HEK293T (cell line): ENCODE measurements at regions not wholly inside any gene's neighbourhood (a gene's known extent, or its start where the extent isn't known, plus 50 kb on each side); places are given as distances from the start of the nearest gene placed in this dataset.

Experiments
- CTCF ChIA-PET: fragments of 350-600 bp; formaldehyde crosslinking; extraction: SDS; loops from one replicate; lab custom pipeline; 2021; ENCODE audit warnings: antibody characterized with exemption, inconsistent platforms; lab: Yijun Ruan, JAX
- POLR2A ChIA-PET: fragments of 350-600 bp; formaldehyde crosslinking; extraction: SDS; loops from one replicate; lab custom pipeline; 2020; ENCODE audit warnings: antibody characterized with exemption, inconsistent platforms; lab: Yijun Ruan, JAX
- DNase-seq: peaks from one replicate; pipeline ENCODE4 v3.0.0; 2012; ENCODE audit warnings: mixed read lengths; ENCODE audit errors: extremely low spot score
- ARNT ChIP-seq: fragments of 450-650 bp; IDR thresholded peaks from 2 replicates; pipeline ENCODE4 v1.6.1; 2017; ENCODE audit warnings: mild to moderate bottlenecking
- BHLHE40 ChIP-seq: fragments of 450-650 bp; IDR thresholded peaks from 2 replicates; pipeline ENCODE4 v1.6.1; 2016; ENCODE audit warnings: mild to moderate bottlenecking, moderate library complexity, borderline replicate concordance
- CTBP1 ChIP-seq: fragments of 450-650 bp; IDR thresholded peaks from 2 replicates; pipeline ENCODE4 v1.6.1; 2016; ENCODE audit warnings: borderline replicate concordance
- ELF4 ChIP-seq: fragments of 450-650 bp; IDR thresholded peaks from 2 replicates; pipeline ENCODE4 v1.6.1; 2017; ENCODE audit warnings: antibody characterized with exemption
- FOXA1 ChIP-seq: fragments of 450-650 bp; IDR thresholded peaks from 2 replicates; pipeline ENCODE4 v1.6.1; 2016; ENCODE audit warnings: mild to moderate bottlenecking
- FOXK2 ChIP-seq: fragments of 450-650 bp; IDR thresholded peaks from 2 replicates; pipeline ENCODE4 v1.6.1; 2016; ENCODE audit warnings: mild to moderate bottlenecking
- FOXM1 ChIP-seq: fragments of 450-650 bp; IDR thresholded peaks from 2 replicates; pipeline ENCODE4 v1.6.1; 2017; ENCODE audit warnings: mild to moderate bottlenecking, borderline replicate concordance
- HDGF ChIP-seq: fragments of 450-650 bp; IDR thresholded peaks from 2 replicates; pipeline ENCODE4 v1.6.1; 2017; ENCODE audit warnings: antibody characterized with exemption, borderline replicate concordance
- L3MBTL2 ChIP-seq: fragments of 450-650 bp; conservative IDR thresholded peaks from 2 replicates; pipeline ENCODE4 v1.6.1; 2016; ENCODE audit warnings: mild to moderate bottlenecking
- LEF1 ChIP-seq: fragments of 450-650 bp; IDR thresholded peaks from 2 replicates; pipeline ENCODE4 v1.6.1; 2017; ENCODE audit warnings: mild to moderate bottlenecking, borderline replicate concordance
- NFRKB ChIP-seq: fragments of 450-650 bp; IDR thresholded peaks from 2 replicates; pipeline ENCODE4 v1.6.1; 2016; ENCODE audit warnings: mild to moderate bottlenecking, moderate library complexity
- SP1 ChIP-seq: fragments of 450-650 bp; IDR thresholded peaks from 2 replicates; pipeline ENCODE4 v1.6.1; 2017
- SUZ12 ChIP-seq: fragments of 450-650 bp; IDR thresholded peaks from 2 replicates; pipeline ENCODE4 v1.6.1; 2016; ENCODE audit warnings: mild to moderate bottlenecking
- TARDBP ChIP-seq: fragments of 450-650 bp; IDR thresholded peaks from 2 replicates; pipeline ENCODE4 v1.6.1; 2016
- ZNF384 ChIP-seq: fragments of 450-650 bp; IDR thresholded peaks from 2 replicates; pipeline ENCODE4 v1.6.1; 2016
- TF ChIP-seq, protein P1 (sequence below): fragments of 450-650 bp; IDR thresholded peaks from 2 replicates; pipeline ENCODE4 v1.6.1; 2016

DNA sequence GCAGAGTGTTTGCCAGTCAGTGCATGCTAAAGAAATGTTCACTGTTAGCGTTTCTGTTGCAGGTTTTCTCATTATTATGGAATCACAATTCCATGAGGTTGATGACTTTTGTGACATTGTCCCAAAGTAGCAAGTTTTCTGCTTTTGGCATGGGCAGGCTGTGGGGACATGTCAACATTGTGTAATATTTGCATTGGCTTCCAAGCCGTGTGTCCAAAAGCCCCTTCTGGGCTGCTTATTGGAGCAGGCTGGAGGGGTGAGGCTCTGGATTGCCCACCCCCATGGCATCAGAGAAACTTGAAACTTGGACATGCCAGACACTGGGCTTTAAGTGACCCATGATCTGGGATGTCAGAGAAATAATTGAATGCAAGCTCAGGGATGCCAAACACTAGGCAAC, 90.7 kb downstream of the RTL9 start:
- CTCF ChIA-PET: interaction anchor here (0.6 to 1.1 kb wide), 2 partner anchors 12 to 289 kb away, joined by 3 to 7 read pairs; no protein-coding TSS in a partner anchor
- no peak for DNase-seq
- POLR2A ChIA-PET: no interaction called here
- TF ChIP-seq TARDBP (no peak), FOXM1 (no peak), CTBP1 (no peak), SUZ12 (no peak), ELF4 (no peak), FOXK2 (no peak), ARNT (no peak), HDGF (no peak), NFRKB (no peak), SP1 (no peak), LEF1 (no peak), ZNF384 (no peak), L3MBTL2 (no peak), FOXA1 (no peak), BHLHE40 (no peak)
- TF ChIP-seq, protein P1, sequence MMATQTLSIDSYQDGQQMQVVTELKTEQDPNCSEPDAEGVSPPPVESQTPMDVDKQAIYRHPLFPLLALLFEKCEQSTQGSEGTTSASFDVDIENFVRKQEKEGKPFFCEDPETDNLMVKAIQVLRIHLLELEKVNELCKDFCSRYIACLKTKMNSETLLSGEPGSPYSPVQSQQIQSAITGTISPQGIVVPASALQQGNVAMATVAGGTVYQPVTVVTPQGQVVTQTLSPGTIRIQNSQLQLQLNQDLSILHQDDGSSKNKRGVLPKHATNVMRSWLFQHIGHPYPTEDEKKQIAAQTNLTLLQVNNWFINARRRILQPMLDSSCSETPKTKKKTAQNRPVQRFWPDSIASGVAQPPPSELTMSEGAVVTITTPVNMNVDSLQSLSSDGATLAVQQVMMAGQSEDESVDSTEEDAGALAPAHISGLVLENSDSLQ: no peak

DNA sequence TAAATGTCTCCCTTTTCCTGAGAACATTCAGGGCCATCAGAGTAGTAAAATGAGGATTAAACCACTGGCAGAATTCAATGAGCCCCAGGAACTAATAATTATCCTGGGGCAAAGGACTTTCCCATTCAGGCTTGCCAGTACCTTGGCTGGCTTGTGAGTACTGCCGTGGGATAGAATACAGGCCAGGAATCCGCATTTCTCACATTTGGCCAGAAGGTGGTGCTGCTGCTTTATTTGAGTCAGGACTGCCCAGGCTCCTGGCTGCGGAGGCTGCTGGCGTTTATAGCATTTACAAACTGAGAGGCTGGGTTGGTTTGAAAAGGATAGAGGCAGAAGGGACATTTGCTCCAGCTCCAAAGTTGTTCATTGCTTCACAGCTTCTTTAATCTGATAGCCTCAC, 91.4 kb downstream of the RTL9 start:
- CTCF ChIA-PET: interaction anchor here (0.6 kb wide), 2 partner anchors 26 to 290 kb away, joined by 3 to 7 read pairs; no protein-coding TSS in a partner anchor
- DNase-seq: peak; percentile 87
- POLR2A ChIA-PET: no interaction called here
- no peak for TF ChIP-seq FOXM1
- no peak for TF ChIP-seq SUZ12
- no peak for TF ChIP-seq FOXA1
- no peak for TF ChIP-seq NFRKB
- TF ChIP-seq FOXK2: no peak
- no peak for TF ChIP-seq CTBP1
- no peak for TF ChIP-seq ZNF384
- no peak for TF ChIP-seq ARNT
- TF ChIP-seq SP1: no peak
- TF ChIP-seq ELF4: no peak
- TF ChIP-seq HDGF: no peak

DNA sequence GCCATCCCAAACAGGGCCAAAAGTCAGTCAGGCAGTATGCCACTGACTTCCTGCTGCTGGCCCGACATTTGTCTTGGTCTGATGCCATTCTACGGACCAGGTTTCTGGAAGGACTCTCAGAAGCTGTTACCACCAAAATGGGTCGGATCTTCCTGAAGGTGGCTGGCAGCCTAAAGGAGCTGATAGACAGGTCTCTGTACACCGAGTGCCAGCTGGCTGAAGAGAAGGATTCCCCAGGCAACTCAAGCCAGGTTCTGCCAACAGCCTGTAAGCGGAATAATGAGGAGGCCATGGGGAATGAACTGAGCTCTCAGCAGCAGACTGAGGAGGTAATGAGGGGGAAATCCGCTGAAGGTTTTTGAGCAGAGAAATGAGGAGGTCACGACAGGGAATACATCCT, 95.7 kb downstream of the RTL9 start:
- DNase-seq: no peak
- CTCF ChIA-PET: no interaction called here
- POLR2A ChIA-PET: no interaction called here
- TF ChIP-seq TARDBP: no peak
- no peak for TF ChIP-seq HDGF
- no peak for TF ChIP-seq SUZ12
- TF ChIP-seq FOXM1: no peak
- TF ChIP-seq ELF4: no peak
- TF ChIP-seq SP1: no peak
- no peak for TF ChIP-seq FOXA1
- TF ChIP-seq NFRKB: no peak
- TF ChIP-seq BHLHE40: no peak
- no peak for TF ChIP-seq LEF1
- TF ChIP-seq FOXK2: no peak
- no peak for TF ChIP-seq L3MBTL2
- TF ChIP-seq, protein P1: no peak
- no peak for TF ChIP-seq CTBP1
- no peak for TF ChIP-seq ZNF384
- no peak for TF ChIP-seq ARNT

DNA sequence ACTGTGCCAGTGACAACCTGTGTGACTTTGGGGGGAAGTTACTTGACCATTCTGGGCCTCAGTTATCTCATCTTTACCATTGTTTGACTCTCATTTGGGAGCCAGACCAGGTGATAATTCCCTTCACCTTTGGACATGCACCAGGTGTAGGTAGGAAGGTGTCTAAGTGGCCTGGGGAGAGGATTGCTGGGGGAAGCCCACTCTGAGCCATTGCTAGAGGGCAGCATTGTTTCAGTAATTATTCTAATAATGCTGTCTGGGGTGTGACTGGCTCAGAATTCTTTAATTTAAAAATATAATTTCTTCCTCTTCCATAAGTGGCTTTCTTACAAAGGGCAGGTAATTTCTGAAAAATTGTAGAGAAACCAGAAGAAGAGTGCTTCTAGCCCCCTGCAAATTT, 104.3 kb downstream of the RTL9 start:
- no peak for DNase-seq
- ChIA-PET CTCF (no interaction called here), POLR2A (no interaction called here)
- TF ChIP-seq FOXK2: no peak
- TF ChIP-seq FOXM1: no peak
- TF ChIP-seq HDGF: no peak
- TF ChIP-seq BHLHE40: no peak
- TF ChIP-seq SUZ12: no peak

DNA sequence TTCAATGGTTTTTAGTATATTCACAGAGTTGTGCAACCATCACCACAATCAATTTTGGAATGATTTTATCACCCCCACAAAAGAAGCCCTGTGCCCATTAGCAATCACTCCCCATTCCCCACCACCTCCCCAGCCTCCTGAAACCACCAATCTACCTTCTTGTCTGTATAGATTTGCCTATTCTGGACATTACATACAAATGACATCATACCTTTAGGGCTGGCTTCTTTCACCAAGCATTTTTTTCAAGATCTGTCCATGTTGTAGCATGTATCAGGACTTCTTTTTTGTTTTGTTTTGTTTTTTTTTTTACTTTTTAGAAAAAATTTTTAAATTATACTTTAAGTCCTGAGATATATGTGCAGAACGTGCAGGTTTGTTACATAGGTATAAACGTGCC, 108.1 kb downstream of the RTL9 start:
- no peak for DNase-seq
- TF ChIP-seq FOXA1 (no peak), ZNF384 (no peak), BHLHE40 (no peak), FOXM1 (no peak), SUZ12 (no peak), HDGF (no peak), LEF1 (no peak), ELF4 (no peak)
- CTCF ChIA-PET: no interaction called here
- POLR2A ChIA-PET: no interaction called here

DNA sequence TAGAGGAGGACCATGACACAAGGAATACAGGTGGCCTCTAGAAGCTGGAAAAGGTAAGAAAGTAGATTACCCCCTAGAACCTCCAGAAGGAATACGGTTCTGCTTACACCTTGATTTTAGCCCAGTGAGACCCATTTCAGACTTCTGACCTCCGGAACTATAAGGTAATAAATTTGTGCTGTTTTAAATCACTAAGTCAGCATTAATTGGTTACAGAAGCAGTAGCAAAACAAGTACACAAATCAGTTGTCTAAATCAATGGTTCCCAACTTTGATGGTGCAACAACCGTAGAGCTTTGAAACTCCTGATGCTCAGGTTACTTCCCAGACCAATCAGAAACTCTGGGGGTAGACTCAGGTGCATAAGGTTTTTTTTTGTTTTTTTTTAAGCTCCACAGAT, 113.6 kb downstream of the RTL9 start:
- DNase-seq: no peak
- TF ChIP-seq BHLHE40 (no peak), ELF4 (no peak)
- CTCF ChIA-PET: no interaction called here
- POLR2A ChIA-PET: no interaction called here

DNA sequence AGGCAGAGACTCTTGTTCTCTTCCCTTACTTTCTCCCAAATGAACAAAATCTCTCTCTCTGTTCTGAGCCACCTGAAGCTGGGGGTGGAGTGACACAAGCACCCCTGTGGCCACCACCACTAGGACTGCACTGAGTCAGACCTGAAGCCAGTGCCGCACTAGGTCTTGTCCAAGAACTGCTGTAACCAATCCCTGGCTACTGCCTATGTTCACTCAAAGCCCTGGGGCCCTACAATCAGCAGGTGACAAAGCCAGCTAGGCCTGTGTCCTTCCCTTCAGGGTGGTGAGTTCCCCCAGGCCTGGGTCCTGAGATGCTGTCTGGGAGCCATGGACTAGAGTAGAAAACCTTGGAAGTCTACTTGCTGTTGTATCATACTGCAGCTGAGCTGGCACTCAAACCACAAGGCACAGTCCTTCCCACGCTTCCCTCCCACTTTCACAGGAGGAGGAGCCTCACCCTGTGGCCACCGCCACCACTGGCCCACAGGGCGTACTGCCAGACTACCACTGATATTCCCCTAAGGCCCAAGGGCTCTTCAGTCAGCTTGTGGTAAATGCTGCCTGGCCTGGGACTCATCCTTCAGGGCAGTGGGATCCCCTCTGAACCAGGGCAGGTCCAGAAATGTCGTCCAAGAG, 119.1 kb downstream of the RTL9 start:
- TF ChIP-seq SUZ12: no peak
- TF ChIP-seq NFRKB: no peak
- no peak for TF ChIP-seq FOXK2
- no peak for TF ChIP-seq ARNT
- TF ChIP-seq BHLHE40: no peak
- no peak for TF ChIP-seq ELF4
- TF ChIP-seq TARDBP: no peak
- no peak for TF ChIP-seq ZNF384
- TF ChIP-seq L3MBTL2: no peak
- no peak for TF ChIP-seq FOXA1
- no peak for TF ChIP-seq FOXM1
- TF ChIP-seq HDGF: no peak
- no peak for TF ChIP-seq CTBP1
- TF ChIP-seq, protein P1: no peak
- no peak for TF ChIP-seq LEF1
- no peak for DNase-seq
- POLR2A ChIA-PET: no interaction called here
- CTCF ChIA-PET: interaction anchor here (0.6 kb wide), 1 partner anchor 556 kb away, joined by 3 read pairs; no protein-coding TSS in a partner anchor
